Stimulated activated CD4-positive, alpha-beta T cell treated with anti-CD3 and anti-CD28 coated beads, Interleukin-2, amount 100 ng/mL, for 24 hours (primary cell): ENCODE measurements at regions not wholly inside any gene's neighbourhood (a gene's known extent, or its start where the extent isn't known, plus 50 kb on each side); places are given as distances from the start of the nearest gene placed in this dataset.

Source experiments
- DNase-seq, 2 donors: peaks; one replicate each; pipeline ENCODE4 v3.0.0-alpha.2; 2020

DNA sequence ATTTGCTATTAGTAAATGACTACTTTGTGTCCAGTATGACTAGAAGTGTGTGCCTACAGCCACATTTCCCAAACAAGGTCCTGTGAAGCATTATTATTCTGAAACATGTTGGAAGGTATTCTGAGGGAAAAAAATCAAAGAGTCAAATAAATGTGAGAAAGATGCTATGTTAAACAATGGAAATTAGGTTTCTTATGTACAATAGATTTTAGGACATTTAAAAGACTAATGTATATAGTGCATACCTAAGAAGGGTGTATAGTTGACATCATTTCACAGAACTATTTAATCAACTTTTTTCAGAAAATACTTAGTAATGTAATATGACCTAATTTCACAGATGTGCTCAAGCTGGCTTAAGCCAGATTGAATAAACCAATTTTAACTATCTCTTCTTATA, 582.5 kb downstream of the USP25 start:
- no peak for DNase-seq

- DNase-seq: no peak
Observed at GRCh38 chr21:16315223-16315622, 585.4 kb downstream of the USP25 start.

DNA sequence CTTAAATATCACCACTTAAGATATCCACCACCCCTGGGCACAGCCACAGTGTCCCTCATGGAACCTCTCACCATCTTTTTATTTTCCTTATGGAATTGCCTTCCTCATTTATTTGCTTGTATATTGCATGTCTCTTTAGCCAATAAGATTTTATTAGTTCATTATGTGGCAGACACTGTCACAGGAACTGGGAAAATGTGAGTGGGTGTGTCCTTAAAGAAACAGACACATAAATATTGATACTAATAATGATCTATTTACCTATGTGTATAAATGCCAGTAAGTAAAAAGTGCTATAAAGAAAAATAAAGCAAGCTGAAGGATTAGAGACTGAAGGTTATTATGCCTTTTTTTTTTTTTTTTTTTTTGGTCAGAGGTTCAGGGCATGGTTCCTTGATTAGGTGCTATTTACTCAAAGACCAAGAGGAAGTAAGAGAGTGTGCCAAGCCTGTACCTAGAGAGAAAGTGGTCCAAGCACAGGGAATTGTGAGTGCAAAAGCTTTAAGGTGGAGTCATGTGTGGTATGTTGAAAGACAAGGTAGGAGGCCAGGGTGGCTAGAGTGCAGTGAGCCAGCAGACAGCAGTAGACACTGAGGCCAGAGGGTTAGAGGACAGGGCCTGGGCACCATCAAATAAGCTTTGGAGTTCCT, 589.0 kb downstream of the USP25 start:
- DNase-seq: no peak

DNA sequence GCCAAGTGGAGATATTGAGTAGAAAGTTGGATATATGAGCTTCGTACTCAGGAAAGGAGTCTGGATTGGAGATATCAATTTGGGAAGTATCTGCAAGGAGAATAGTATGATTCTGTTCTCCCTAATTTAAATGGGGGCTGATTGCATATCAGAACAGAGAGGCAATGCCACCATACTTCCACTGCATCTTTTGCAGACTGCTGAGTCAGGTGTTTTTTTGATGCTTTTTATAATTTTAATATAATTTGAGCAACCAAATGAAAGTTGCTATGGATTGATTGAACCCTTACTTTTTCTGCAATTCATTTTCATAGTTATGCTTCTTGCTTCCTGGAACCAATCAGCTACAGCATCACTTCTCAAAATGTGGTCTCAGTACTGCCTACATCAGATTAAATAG, 590.3 kb downstream of the USP25 start:
- DNase-seq: no peak

DNA sequence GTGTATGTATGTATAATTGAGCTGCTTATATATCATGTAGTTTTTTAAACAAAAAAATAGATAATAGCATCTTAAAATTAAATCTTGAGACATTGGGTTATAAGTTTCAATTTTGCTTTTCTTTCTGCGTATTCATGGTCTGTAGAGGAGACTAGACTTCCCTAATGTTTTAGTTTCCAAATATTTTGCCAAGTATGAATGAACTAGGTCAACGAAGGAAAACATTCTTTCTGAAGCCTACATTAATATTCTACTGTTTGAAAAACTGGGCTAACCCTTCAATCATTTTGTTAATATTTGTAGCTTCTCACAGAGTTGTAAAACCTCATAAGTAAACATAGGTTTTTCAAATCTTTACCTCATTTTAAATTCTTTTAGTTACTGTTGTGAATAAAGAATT, 592.7 kb downstream of the USP25 start:
- DNase-seq: no peak

DNA sequence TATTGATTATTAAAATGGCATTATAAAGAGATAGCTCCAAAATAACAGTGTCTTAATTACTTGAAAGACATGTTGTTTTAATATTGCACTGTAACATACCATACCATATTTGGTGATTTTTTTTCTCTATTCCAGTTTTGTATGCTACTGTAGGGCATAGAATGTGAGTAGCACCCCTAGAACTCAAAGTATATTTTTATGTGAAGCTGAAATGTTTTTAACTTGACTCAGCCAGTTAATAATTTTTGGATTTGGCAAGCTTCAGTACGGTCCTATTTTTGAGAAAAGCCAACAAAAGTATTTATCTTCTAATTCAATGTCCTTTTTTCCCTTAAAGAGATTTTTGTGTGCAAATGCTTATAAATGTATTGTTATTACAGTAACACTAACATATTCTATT, 593.8 kb downstream of the USP25 start:
- DNase-seq: no peak

- no peak for DNase-seq
Observed at GRCh38 chr21:16324630-16325029, 594.8 kb downstream of the USP25 start.

GRCh38 chr21:16330082-16330907, 600.5 kb downstream of the USP25 start:
- DNase-seq: no peak

DNA sequence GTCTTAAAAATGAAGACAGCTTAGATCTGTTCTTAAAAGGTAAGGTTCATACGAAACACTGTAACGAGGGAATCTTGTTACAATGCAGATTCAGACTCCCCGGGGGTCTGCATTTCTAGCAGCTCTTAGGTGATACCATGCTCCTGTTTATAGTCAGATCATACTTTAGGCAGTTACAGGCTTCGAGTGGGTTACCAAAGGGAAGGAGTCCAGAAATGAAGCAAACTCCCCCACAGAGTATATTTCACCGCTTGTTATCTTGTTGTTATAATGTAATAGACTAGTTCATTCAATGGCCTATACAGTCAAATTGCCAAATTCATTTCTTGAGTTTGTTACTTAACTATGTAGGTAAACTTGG, 601.1 kb downstream of the USP25 start:
- DNase-seq: no peak

- DNase-seq: no peak
Observed at GRCh38 chr21:16337266-16337665, 607.5 kb downstream of the USP25 start.

GRCh38 chr21:16342932-16343331, 613.1 kb downstream of the USP25 start:
- DNase-seq: no peak

GRCh38 chr21:16343776-16344175, 614.0 kb downstream of the USP25 start:
- DNase-seq: no peak

DNA sequence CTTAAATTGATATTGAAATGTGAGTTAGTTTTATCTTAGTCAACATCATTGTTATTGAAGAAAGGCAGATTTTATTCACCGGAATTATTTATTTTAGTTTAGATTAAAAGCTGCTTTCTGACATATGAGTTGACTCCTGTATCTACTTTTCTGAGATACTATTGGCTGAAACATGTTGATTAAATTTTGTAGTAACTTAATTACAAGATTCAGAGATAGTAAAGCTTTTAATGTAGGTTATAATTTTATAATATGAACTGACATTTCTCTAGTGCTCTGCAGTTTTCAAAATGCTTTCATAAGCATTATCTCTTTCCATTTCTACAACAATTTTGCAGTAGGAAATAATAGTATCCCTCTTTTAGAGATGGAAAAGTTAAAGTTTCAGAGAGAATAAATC, 616.0 kb downstream of the USP25 start:
- no peak for DNase-seq

DNA sequence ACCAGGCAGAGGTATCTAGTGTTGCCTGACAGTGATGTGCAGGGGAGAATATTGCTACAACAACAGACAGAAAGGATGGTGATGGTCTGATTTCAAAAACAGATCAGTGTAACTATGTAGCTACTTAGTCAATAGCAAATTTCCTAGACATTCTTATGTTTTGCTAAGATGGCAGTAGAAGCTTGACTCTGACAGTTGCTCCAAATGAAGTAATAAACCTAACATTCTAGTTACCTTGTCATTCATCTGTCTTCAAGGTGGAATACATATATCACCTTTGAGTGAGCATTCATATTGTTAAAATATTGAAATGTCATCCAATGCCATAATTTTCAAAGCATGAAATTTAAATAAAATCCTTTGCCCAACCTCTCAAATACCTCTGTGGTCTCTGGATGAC, 617.4 kb downstream of the USP25 start:
- no peak for DNase-seq

- no peak for DNase-seq
Observed at GRCh38 chr21:16353764-16354163, 624.0 kb downstream of the USP25 start.

- DNase-seq: no peak
Observed at GRCh38 chr21:16357994-16358393, 628.2 kb downstream of the USP25 start.

DNA sequence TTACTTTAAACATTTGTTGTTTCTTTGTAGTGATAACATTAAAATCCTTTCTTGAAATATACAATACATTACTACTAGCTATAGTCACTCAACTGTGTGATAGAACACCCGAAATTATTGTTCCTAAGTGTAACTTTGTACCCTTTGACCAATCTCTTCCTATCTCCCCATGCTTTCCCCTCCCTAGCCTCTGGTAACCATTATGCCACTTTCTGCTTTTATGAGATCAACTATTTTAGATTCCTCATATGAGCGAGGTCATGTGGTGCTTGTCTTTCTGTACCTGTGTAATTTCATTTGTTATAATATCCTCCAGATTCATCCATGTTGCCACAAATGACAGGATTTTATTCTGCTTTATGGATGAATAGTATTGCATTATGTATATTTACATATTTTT, 629.0 kb downstream of the USP25 start:
- no peak for DNase-seq

- DNase-seq: no peak
Observed at GRCh38 chr21:16363100-16363499, 633.3 kb downstream of the USP25 start.

- no peak for DNase-seq
Observed at GRCh38 chr21:16363518-16363917, 633.7 kb downstream of the USP25 start.

GRCh38 chr21:16366207-16366606, 636.4 kb downstream of the USP25 start:
- DNase-seq: no peak

GRCh38 chr21:16367079-16367478, 637.3 kb downstream of the USP25 start:
- no peak for DNase-seq

- DNase-seq: no peak
Observed at GRCh38 chr21:16370186-16370585, 640.4 kb downstream of the USP25 start.

DNA sequence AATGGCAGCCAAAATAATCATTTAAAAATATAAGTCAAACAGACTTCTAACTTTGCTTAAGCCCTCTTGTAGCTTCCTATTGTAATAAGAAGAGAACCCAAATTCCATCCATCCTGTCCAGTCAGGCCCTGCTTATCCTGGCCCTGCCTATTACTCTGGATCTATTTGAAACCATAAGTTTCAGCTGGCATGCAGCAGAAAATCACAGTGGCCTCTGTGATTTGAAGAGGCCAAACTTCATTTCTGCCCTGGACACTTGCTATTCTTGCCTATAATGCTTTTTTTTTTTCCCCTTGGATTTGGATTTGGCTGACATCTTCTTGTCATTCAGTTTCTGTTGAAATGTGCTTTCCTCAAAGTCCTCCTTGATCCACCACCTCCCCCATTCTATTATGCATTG, 642.8 kb downstream of the USP25 start:
- no peak for DNase-seq

DNA sequence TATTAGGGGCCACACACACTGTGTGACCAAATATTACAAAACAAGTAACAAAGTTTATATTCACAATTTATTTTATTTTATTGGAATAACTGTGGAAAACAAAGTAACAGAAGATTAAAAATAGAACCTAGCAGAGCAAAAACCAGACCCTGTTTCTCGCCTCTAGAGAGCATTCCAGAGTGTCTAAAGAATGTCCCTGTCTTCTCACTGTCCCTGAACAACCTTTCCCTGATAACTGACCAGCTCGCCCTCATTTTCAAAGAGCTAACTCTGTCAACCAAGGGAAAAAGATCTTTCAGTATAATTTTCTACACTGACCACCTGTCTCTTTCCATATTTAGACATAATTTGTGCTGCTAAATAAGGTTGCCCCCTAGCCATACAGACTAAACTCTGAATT, 646.9 kb downstream of the USP25 start:
- no peak for DNase-seq

DNA sequence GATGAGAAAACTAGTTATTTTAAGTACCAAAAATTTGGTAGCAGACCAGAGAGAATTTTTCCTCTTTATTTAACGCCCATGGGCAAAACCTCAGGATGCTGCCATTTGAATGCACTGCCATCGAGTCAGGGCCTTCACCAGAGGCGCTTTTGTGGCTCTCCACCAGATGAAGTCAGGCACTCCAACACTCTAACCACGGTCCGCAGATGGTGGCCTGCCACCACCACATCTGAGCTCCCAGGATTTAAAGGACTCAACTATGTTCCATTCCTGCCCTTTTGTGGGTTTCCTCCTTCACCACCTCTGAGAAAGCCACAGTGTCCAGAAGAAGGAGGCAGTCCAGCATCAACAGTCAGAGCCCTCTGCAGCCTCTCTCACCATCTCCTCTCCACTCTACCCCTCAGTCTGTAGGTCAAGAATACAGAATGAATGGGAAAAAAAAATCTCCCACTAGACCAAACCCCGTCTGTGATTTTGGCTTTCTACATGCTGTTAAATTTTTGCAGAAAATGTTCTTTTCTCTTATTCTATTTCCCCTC, 647.4 kb downstream of the USP25 start:
- no peak for DNase-seq
